RWPE1 (cell line): ENCODE measurements at regions not wholly inside any gene's neighbourhood (a gene's known extent, or its start where the extent isn't known, plus 50 kb on each side); places are given as distances from the start of the nearest gene placed in this dataset.

Experiments used
- CTCF ChIA-PET: fragments of 350-600 bp; sonication (Branson Sonifier 250); formaldehyde crosslinking; extraction: SDS; loops from one replicate; lab custom pipeline; 2021; lab: Yijun Ruan, JAX
- POLR2A ChIA-PET: fragments of 400-600 bp; formaldehyde crosslinking; extraction: SDS; loops from one replicate; lab custom pipeline; 2020; ENCODE audit warnings: antibody characterized with exemption; ENCODE audit not compliant: low non-redundant PET; lab: Yijun Ruan, JAX
- DNase-seq: peaks from one replicate; pipeline ENCODE4 v3.0.0; 2012; ENCODE audit warnings: low spot score
- H3K27ac ChIP-seq: fragments of 450-650 bp; 2 replicates; pipeline ENCODE4 v1.5.1; 2017
- CTCF ChIP-seq: fragments of 450-650 bp; conservative IDR thresholded peaks from 2 replicates; pipeline ENCODE4 v1.5.1; 2017; ENCODE audit warnings: low read depth, mild to moderate bottlenecking

GRCh38 chr5:86029308-86029707, 588.4 kb upstream of the COX7C start:
- no peak overlapping the region for H3K27ac ChIP-seq
- ChIA-PET CTCF (no interaction called here), POLR2A (no interaction called here)
- DNase-seq, result no peak
- TF ChIP-seq CTCF, result no peak

GRCh38 chr5:86030753-86031152, 587.0 kb upstream of the COX7C start:
- POLR2A ChIA-PET, result no interaction called here
- TF ChIP-seq CTCF, result no peak
- CTCF ChIA-PET, result no interaction called here
- DNase-seq, result no peak
- H3K27ac ChIP-seq, result no peak overlapping the region

- TF ChIP-seq CTCF, result no peak
- no peak overlapping the region for H3K27ac ChIP-seq
- POLR2A ChIA-PET, result no interaction called here
- CTCF ChIA-PET, result no interaction called here
- DNase-seq, result no peak
These were observed 579.2 kb upstream of the COX7C start for GRCh38 chr5:86038566-86038965.

GRCh38 chr5:86039351-86039750, 578.4 kb upstream of the COX7C start:
- DNase-seq, result no peak
- ChIA-PET CTCF (no interaction called here), POLR2A (no interaction called here)
- TF ChIP-seq CTCF, result no peak
- H3K27ac ChIP-seq, result no peak overlapping the region

GRCh38 chr5:86070719-86071118, 547.0 kb upstream of the COX7C start:
- POLR2A ChIA-PET, result no interaction called here
- CTCF ChIA-PET, result interaction anchor here (1.0 kb wide), 1 partner anchor 17 kb away, joined by 3 read pairs; no protein-coding TSS in a partner anchor
- DNase-seq, result no peak
- H3K27ac ChIP-seq, result no peak overlapping the region
- TF ChIP-seq CTCF, result no peak

GRCh38 chr5:86074297-86074696, 543.4 kb upstream of the COX7C start:
- H3K27ac ChIP-seq, result no peak overlapping the region
- POLR2A ChIA-PET, result no interaction called here
- CTCF ChIA-PET, result no interaction called here
- no peak for TF ChIP-seq CTCF
- DNase-seq, result no peak

- no peak for DNase-seq
- ChIA-PET CTCF (no interaction called here), POLR2A (no interaction called here)
- no peak overlapping the region for H3K27ac ChIP-seq
- no peak for TF ChIP-seq CTCF
These were observed 542.6 kb upstream of the COX7C start for GRCh38 chr5:86075139-86075538.
